Lower lobe of right lung (tissue), 2 donors: ENCODE measurements at regions not wholly inside any gene's neighbourhood (a gene's known extent, or its start where the extent isn't known, plus 50 kb on each side); places are given as distances from the start of the nearest gene placed in this dataset.
A peak's percentile ranks its signal among the peaks of the same experiment; 100 is the strongest.

Experiments
- ATAC-seq, 2 donors: fragments of 200-7000 bp; cut with Tn5 transposase; one replicate each; pipeline ENCODE4 v1.9.1; 2020 to 2022; ENCODE audit warnings: mild to moderate bottlenecking in 2 of 2, moderate library complexity in 2 of 2
- DNase-seq: peaks from one replicate; pipeline ENCODE4 v3.0.0-alpha.2; 2020
- H3K27ac ChIP-seq: fragments of 200-600 bp; one replicate; pipeline ENCODE4 v1.8.0; 2022
- H3K27me3 ChIP-seq: fragments of 200-600 bp; one replicate; pipeline ENCODE4 v1.8.0; 2022; ENCODE audit warnings: low read depth
- H3K36me3 ChIP-seq: fragments of 200-600 bp; one replicate; pipeline ENCODE4 v1.8.0; 2022; ENCODE audit warnings: mild to moderate bottlenecking
- H3K4me1 ChIP-seq: fragments of 200-600 bp; one replicate; pipeline ENCODE4 v1.8.0; 2022
- H3K4me3 ChIP-seq: fragments of 200-600 bp; one replicate; pipeline ENCODE4 v1.8.0; 2022; ENCODE audit warnings: mild to moderate bottlenecking
- H3K9me3 ChIP-seq: fragments of 200-600 bp; one replicate; pipeline ENCODE4 v1.8.0; 2022
- CTCF ChIP-seq: fragments of 200-600 bp; IDR thresholded peaks from one replicate; pipeline ENCODE4 v1.8.0; 2022; ENCODE audit warnings: antibody characterized with exemption, mild to moderate bottlenecking
- intact Hi-C: fragments of 100-400 bp; cut with DNase I; formaldehyde crosslinking; loops from one replicate; pipeline ENCODE4 v1.11.0; 2022
- donor health status: DM: no; HTN: yes; CAD: no; lungs with severe emphysema.

DNA sequence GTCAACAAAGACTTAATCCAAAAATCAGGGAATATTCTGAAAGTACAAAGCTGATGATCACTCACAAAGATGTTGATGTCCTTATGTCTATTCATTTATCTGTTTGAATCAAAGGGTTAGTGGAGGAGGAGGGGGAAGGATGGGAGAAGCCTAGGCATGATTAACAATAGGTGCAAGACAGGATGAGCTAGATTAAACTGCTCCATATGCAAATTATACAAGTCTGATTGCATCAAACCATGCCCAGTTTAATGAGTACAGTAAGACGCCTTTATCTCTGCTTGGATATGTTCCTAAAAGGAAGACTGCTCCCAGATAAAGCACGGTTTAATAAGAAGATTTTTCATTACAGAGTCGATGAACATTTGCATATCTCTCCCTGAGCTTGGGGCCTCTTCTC lies 626.4 kb upstream of the NOX3 start:
- no peaks in the 10 kb centered on the region for H3K27me3 ChIP-seq
- intact Hi-C loops, result no loop called here
- DNase-seq (no peak), ATAC-seq (no peak)
- H3K9me3 ChIP-seq, result no peaks in the 10 kb centered on the region
- no peak overlapping the region for H3K27ac ChIP-seq
- no peaks in the 10 kb centered on the region for H3K4me1 ChIP-seq
- H3K36me3 ChIP-seq, result no peaks in the 10 kb centered on the region
- no peak for TF ChIP-seq CTCF
- H3K4me3 ChIP-seq, result no peak overlapping the region

- TF ChIP-seq CTCF, result no peak
- ATAC-seq (no peak), DNase-seq (no peak)
- Histone ChIP-seq H3K9me3 (no peaks in the 10 kb centered on the region), H3K27me3 (no peaks in the 10 kb centered on the region), H3K27ac (no peak overlapping the region), H3K4me3 (no peak overlapping the region), H3K36me3 (no peaks in the 10 kb centered on the region), H3K4me1 (no peaks in the 10 kb centered on the region)
- intact Hi-C loops, result no loop called here
Measured at GRCh38 chr6:156080371-156080770, 624.7 kb upstream of the NOX3 start.

GRCh38 chr6:156068881-156069280 lies 613.2 kb upstream of the NOX3 start:
- no peak overlapping the region for H3K4me3 ChIP-seq
- intact Hi-C loops, result no loop called here
- ATAC-seq (no peak), DNase-seq (no peak)
- H3K36me3 ChIP-seq, result no peaks in the 10 kb centered on the region
- no peak for TF ChIP-seq CTCF
- H3K27me3 ChIP-seq, result no peaks in the 10 kb centered on the region
- H3K4me1 ChIP-seq, result no peaks in the 10 kb centered on the region
- H3K27ac ChIP-seq, result no peak overlapping the region
- no peaks in the 10 kb centered on the region for H3K9me3 ChIP-seq

DNA sequence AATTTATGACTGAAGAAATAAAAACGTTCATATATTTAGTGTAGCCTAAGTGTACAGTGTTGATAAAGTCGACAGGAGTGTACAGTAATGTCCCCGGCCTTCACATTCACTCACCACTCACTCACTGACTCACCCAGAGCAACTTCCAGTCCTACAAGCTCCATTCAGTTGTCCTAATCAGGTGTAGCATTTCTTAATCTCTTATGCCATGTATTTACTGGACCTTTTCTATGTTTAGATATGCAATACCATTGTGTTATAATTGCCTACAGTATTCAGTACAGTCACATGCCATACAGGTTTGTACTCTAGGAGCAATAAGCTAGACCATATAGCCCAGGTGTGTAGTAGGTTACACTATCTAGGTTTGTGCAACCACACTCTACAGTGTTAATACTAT lies 610.2 kb upstream of the NOX3 start:
- H3K4me1 ChIP-seq, result no peaks in the 10 kb centered on the region
- no peak overlapping the region for H3K4me3 ChIP-seq
- H3K27me3 ChIP-seq, result no peaks in the 10 kb centered on the region
- DNase-seq, result no peak
- H3K27ac ChIP-seq, result no peak overlapping the region
- TF ChIP-seq CTCF, result no peak
- H3K36me3 ChIP-seq, result no peaks in the 10 kb centered on the region
- intact Hi-C loops, result no loop called here
- no peak for ATAC-seq
- no peaks in the 10 kb centered on the region for H3K9me3 ChIP-seq

- Histone ChIP-seq H3K27me3 (no peaks in the 10 kb centered on the region), H3K4me3 (no peak overlapping the region), H3K27ac (no peak overlapping the region), H3K9me3 (no peaks in the 10 kb centered on the region), H3K36me3 (no peaks in the 10 kb centered on the region), H3K4me1 (no peaks in the 10 kb centered on the region)
- peak; percentile 39 to 54 for ATAC-seq
- no peak for TF ChIP-seq CTCF
- no peak for DNase-seq
- intact Hi-C loops, result no loop called here
Measured at GRCh38 chr6:156062091-156062563, 606.5 kb upstream of the NOX3 start.

DNA sequence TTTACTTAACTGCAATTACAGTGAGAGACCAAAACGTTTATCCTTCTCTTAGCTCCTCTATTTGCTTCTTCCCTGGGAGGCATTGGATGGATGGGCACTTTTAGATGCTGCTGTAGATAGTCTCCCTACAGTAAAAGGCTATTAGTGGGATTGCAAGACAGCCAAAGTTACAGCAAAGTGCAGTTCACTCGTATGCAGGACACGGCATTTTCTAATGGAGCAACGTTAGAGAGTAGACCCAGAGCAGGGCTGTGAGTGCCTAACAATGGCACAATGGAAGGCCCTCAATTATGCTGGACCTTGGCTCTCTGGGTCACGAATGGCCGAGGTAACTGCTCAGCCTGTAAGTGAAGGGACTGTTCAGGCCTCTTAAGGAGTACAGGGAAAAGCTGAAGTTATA lies 605.8 kb upstream of the NOX3 start:
- TF ChIP-seq CTCF, result no peak
- Histone ChIP-seq H3K36me3 (no peaks in the 10 kb centered on the region), H3K9me3 (no peaks in the 10 kb centered on the region), H3K27me3 (no peaks in the 10 kb centered on the region), H3K27ac (no peak overlapping the region), H3K4me3 (no peak overlapping the region), H3K4me1 (no peaks in the 10 kb centered on the region)
- intact Hi-C loops, result no loop called here
- DNase-seq, result no peak
- no peak for ATAC-seq
